ENCODE measurements at regions not wholly inside any gene's neighbourhood (a gene's known extent, or its start where the extent isn't known, plus 50 kb on each side); places are given as distances from the start of the nearest gene placed in this dataset.

DNA sequence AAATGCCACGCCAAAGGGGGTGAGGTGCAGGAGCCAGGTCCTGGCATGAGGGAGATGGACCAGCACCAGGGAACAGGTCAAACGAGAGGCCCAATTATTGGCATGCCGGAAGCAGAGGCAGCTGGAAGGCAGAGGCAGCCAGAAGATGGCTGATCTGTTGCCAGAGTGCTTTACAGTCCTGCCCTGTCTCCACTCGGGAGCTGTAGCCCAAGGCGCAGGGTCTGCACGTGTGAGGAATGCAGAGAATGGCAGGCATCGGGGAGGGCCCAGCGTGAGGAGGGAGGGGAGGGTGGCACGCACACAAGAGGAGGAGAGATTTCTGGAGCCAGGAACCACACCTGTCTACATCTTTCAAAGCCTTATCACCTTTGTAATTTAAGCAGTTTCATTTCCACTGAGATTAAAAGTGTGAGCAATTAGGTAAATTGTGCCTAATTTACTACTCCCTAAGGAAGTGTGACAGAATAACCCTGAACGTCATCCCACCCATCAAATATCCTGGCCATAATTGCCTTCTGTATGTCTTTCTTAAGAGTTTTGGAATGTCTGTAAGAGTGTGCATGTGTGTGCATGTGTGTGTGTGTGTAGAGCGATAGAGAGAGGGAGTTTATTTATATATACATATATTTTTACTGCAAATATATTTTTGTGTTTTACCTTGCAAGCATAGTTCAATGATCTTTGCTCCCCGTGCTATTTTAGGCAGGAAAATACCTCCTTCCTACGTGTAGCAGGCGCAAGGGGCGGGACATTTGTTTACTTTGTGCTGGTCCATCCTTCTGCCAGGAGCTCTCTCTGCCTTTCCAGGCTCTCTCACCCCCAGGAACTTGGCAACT is 125.5 kb upstream of the SERBP1 start:
- peak overlapping the region in 3 of 4 donors; percentile 12 to 28 (median 28) for H3K27ac ChIP-seq
- DNase-seq = no peak
- WGBS, 2 donors (ENCODE audit: low coverage in 1 of 2) = 24 to 49% methylated on average over 9 to 15 of the region's 15 CpGs

DNA sequence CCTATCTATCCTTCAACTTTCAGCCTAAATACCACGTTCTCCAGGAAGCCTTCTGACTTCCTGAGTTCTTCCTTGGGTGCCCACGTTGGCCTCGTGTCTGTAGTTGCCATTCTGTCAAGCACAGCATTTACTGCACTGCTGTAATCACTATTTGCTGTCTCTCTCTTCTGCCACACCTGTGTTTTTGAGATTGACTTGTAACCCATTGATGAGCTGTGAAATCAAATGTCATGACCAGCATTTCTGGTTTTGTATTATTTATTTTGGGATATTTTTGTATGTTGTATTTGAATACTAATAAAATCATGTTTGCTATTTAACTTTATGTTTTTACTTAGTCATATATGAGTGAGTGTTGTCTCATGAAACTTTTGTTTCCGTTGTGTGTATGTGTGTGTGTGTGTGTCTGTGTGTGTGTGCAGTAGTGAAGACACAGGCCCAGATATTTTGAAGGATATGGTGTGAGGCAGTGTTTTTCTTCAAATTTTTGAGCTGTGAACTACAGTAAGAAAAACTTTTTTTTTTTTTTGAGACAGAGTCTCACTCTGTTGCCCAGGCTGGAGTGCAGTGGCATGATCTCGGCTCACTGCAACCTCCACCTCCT is 126.2 kb upstream of the SERBP1 start:
- TF ChIP-seq EP300 (IDR thresholded peaks at IDR 0.05; ENCODE audit: low read depth) (no peak), POLR2A (IDR thresholded peaks at IDR 0.05) (no peak), POLR2AphosphoS5 (IDR thresholded peaks at IDR 0.05) (no peak)
- TF ChIP-seq, protein P1, sequence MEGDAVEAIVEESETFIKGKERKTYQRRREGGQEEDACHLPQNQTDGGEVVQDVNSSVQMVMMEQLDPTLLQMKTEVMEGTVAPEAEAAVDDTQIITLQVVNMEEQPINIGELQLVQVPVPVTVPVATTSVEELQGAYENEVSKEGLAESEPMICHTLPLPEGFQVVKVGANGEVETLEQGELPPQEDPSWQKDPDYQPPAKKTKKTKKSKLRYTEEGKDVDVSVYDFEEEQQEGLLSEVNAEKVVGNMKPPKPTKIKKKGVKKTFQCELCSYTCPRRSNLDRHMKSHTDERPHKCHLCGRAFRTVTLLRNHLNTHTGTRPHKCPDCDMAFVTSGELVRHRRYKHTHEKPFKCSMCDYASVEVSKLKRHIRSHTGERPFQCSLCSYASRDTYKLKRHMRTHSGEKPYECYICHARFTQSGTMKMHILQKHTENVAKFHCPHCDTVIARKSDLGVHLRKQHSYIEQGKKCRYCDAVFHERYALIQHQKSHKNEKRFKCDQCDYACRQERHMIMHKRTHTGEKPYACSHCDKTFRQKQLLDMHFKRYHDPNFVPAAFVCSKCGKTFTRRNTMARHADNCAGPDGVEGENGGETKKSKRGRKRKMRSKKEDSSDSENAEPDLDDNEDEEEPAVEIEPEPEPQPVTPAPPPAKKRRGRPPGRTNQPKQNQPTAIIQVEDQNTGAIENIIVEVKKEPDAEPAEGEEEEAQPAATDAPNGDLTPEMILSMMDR (IDR thresholded peaks at IDR 0.05) = no peak
- 18 to 38% methylated on average over 2 to 5 of the region's 5 CpGs for WGBS, 2 donors (ENCODE audit: low coverage in 1 of 2)
- H3K27ac ChIP-seq = peak overlapping the region in 2 of 4 donors; percentile 8 to 28
- DNase-seq = no peak
- H3K4me3 ChIP-seq = no peak overlapping the region
- no peaks in the 10 kb centered on the region for H3K27me3 ChIP-seq
- in situ Hi-C loops (cut with MboI; ENCODE audit: low pct_ligation_motif_present in 1 of 4, low pct_unique_long_range_greater_than_20kb in 1 of 4, low sequenced_read_pairs in 3 of 4) = loop anchor here in 1 of 4 donors (10.0 kb wide), 1 partner anchor 208 kb away; no protein-coding TSS in a partner anchor
- H3K36me3 ChIP-seq = no peaks in the 10 kb centered on the region
- H3K4me1 ChIP-seq = peaks cover 8 to 22% (median 9%) of the 10 kb centered on the region in 4 donors
- intact Hi-C loops (cut with DNase I; ENCODE audit: low total_unique reads) = no loop called here
- H3K9me3 ChIP-seq = no peaks in the 10 kb centered on the region

More for the DNA sequence above, 125.5 kb upstream of the SERBP1 start:
- Histone ChIP-seq H3K36me3 (no peaks in the 10 kb centered on the region), H3K4me3 (no peak overlapping the region), H3K9me3 (no peaks in the 10 kb centered on the region), H3K27me3 (no peaks in the 10 kb centered on the region), H3K4me1 (peaks cover 5 to 18% (median 9%) of the 10 kb centered on the region in 4 donors)
- intact Hi-C loops (cut with DNase I; ENCODE audit: low total_unique reads) (no loop called here), in situ Hi-C loops (cut with MboI; ENCODE audit: low pct_ligation_motif_present in 1 of 4, low pct_unique_long_range_greater_than_20kb in 1 of 4, low sequenced_read_pairs in 3 of 4) (loop anchor here in 1 of 4 donors (10.0 kb wide), 1 partner anchor 209 kb away; no protein-coding TSS in a partner anchor)
- TF ChIP-seq POLR2AphosphoS5 (IDR thresholded peaks at IDR 0.05) (no peak), POLR2A (IDR thresholded peaks at IDR 0.05) (no peak), EP300 (IDR thresholded peaks at IDR 0.05; ENCODE audit: low read depth) (no peak)
- TF ChIP-seq, protein P1 (IDR thresholded peaks at IDR 0.05) = no peak

DNA sequence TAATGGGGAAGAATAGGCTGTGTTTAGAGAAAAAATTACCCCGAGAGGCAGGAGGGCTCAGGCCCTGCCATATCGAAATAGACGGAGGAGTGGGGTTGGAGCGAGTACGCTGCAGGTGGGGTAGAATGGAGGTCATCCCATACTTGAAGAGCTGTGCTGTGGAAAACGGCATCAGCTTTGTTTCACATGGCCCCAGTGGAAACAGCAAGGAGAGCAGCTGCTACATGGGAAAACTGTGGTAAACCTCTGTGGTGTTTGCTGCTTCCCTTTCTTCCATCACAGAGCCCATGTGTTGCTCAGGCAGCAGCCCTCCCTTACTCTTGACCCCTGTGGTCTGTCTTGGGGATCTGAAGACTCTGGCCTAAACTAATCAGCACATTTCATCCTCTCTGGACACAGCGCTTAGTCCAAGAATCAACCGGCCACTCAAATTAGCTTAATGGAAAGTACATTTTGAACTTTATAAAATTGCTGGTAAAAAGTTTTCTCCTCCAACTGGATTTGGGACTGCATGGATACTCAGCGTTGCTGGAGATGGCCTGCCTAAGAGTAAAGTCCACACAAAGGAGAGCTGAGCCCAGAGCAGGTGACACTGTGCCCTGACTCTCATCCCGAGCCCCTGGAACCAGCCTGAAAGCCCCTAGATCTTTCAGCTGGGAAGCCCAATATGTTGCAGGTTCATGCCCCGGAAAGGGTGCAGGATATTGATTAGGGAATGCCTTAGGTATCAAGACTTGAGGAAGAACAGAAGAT is 127.1 kb upstream of the GADD45A start:
- H3K27ac ChIP-seq = no peak overlapping the region
- H3K4me3 ChIP-seq = no peak overlapping the region
- in situ Hi-C loops (cut with MboI; ENCODE audit: low pct_ligation_motif_present in 1 of 4, low pct_unique_long_range_greater_than_20kb in 1 of 4, low sequenced_read_pairs in 3 of 4) = loop anchor here in 1 of 4 donors (10.0 kb wide), 1 partner anchor 207 kb away; no protein-coding TSS in a partner anchor
- H3K9me3 ChIP-seq = no peaks in the 10 kb centered on the region
- intact Hi-C loops (cut with DNase I; ENCODE audit: low total_unique reads) = no loop called here
- peaks cover 8 to 26% (median 16%) of the 10 kb centered on the region in 4 donors for H3K4me1 ChIP-seq
- no peaks in the 10 kb centered on the region for H3K36me3 ChIP-seq
- DNase-seq = no peak
- TF ChIP-seq, protein P1 (IDR thresholded peaks at IDR 0.05) = no peak
- TF ChIP-seq EP300 (IDR thresholded peaks at IDR 0.05; ENCODE audit: low read depth) (no peak), POLR2AphosphoS5 (IDR thresholded peaks at IDR 0.05) (no peak)
- no peaks in the 10 kb centered on the region for H3K27me3 ChIP-seq
- WGBS, 2 donors (ENCODE audit: low coverage in 1 of 2) = 66 to 73% methylated on average over 4 to 11 of the region's 11 CpGs

Measured in transverse colon (tissue), 4 donors.